ENCODE measurements at regions not wholly inside any gene's neighbourhood (a gene's known extent, or its start where the extent isn't known, plus 50 kb on each side); places are given as distances from the start of the nearest gene placed in this dataset.
A peak's percentile ranks its signal among the peaks of the same experiment; 100 is the strongest.

DNA sequence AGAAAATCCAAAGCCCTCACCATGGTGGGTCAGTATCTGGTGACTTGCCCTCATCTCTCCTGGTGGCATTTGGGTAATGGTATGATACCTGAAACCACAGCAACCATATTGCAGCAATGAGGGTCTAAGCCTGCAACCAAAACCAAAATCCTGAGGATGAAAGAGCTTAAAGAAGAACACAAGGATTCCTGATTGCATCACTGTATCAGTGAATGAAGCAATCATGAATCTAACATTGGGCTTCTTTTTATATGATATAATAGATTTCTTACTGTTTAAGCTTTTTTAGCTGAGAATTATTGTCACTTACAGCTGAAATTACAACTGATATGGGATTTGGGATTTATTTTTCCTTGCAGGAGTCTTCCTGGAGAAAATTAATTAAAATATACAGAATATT, 269.9 kb downstream of the MEF2C start:
- no peak for DNase-seq

DNA sequence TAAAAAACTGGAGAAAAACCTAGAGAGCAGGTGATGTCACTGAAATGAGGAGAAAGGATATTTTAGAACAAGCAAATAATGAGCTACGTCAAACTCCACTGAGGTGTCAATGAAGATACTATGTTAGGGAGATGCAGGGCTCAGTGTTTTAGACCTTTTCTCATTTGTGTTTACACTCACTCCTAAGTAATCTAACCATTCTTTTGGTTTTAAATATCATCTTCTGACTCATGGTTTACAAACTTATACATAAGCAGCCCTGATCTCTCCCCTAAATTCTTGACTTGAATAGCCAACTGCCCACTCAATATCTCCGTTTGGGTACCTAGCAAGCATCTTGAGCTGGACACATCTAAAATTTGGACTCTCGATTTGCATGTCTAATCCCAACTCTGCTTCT, 272.4 kb downstream of the MEF2C start:
- DNase-seq: no peak

DNA sequence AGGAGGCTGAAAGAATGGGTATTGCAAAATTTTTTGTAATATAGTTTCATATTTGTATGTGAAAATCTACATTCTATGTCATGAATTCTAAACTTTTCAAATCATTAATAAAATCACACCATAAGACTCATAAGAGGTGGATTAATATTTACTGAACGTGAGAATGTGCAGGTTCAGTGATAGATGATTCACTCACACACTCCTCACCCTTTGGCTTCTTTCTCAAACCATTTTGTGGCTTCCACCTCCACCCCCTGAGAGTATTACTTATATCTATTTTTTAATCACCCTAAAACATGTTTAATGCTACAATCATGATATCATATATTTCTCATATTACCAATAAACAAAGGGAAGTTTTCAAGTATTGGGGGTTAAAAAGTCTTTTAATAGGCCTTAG, 275.5 kb downstream of the MEF2C start:
- DNase-seq: no peak

DNA sequence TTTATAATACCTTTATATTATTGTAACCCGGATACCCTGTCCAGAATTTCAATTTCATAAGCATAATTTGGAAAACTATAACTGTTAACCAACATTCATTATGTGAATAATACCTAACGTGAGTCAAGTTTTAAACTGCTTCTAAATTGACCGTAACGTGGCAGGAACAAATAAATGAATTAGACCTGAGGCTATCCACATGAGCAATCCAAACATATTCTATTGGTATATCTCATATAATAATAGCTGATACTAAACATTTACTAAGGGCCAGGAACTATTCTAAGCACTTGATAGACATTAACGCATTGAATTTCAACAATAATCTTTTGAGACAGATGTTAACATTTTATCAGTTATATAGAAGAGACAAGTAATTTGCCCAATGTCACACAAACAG, 276.4 kb downstream of the MEF2C start:
- no peak for DNase-seq

DNA sequence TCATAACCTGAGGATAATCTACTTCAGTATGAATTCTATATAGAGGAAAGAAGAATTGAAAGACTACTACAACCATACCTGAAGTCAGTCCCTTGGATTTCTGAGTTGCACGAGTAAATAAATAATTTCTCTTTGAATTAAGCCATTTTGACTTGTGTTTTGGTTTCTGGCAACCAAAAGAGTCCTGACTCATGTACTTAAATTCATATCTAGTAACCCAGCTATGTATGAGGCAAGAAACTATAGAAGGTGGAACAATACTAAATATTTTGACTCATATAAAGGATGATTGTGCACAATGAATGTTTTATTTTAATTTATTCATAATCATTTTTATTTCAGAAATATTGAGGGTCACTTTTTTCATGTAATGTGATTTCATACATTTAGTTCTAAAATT, 276.8 kb downstream of the MEF2C start:
- DNase-seq: no peak

DNA sequence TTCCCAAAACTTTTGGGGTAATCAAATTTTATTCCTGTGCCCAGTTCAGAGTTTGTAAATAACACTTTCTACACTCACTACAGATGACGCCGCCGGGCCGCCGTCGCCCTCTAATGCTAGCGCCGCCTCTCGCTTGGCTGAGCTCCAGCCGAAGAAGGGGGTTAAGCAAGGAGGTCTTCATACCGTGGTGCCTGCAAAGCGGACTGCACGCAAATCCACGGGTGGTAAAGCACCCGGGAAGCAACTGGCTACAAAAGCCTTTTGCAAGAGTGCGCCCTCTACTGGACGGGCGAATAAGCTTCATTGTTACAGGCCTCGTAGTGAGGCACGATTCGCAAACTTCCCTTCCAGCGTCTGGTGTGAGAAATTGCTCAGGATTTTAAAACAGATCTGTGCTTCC, 280.4 kb downstream of the MEF2C start:
- peak; percentile 30 for DNase-seq

DNA sequence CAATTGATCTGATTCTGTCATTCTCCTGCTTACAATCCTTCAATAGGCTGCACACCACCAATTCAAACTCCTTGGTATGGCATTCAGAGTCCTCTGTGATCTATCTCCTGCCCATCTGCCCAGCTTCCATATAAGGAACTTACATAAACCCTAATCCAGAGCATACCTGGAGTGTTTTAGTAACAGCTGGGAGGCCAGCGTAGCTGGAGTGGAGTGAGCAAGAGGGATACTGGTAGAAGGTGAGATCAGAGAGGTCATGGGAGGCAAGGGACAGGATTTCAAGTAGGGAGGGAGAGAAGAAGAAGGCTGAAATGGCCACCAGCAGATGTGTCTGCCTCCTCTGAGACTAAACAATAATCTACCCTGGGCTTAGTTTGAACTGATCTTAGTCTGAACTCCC, 288.5 kb downstream of the MEF2C start:
- no peak for DNase-seq

DNA sequence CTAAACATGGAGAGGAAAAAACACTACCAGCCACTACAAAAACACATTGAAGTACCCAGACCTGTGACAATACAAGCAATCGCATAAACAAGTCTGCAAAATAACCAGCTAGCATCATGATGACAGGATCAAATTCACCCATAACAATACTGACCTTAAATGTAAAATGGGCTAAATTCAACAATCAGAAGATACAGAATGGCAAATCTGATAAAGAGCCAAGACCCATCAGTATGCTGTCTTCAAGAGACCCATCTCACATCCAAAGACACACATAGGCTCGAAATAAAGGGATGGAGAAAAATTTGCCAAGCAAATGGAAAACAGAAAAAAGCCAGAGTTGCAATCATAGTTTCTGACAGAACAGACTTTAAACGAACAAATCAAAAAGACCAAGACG, 294.4 kb downstream of the MEF2C start:
- DNase-seq: no peak

DNA sequence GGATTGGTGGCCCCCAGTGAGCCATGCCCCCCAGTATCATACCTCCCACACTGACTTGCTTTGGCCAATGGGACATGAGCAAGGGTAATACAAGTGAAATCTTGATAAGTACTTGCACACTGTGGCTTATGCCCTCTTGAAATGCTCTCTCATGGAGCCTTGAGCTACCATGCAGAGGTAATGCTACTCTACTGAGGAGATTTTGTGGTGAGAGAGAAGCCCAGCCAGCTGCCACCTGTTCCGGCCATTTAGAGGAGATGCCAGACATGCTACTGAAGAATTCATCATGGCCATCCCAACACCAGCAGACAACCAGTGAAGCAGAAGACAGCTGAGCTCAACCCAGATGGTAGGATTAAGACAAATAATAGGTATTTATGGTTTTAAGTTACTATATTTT, 299.5 kb downstream of the MEF2C start:
- DNase-seq: no peak

DNA sequence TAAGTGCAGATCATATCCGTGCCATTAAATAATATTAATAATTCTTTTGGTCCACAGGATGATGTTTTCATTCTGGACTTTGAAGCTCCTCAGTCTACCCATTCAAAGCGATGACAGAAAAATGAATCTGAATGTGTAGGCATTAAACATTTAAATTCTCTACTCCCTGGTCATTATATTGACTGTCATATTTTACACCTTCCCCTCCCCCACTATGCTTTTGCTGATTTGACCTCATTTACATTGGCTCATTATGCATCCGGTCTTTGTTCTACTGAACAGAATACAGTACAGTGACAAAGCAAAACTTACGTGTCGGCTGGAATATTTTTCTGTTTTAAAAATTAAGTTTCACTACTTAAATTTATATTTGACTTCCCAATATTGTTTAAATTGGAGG, 289.7 kb upstream of the TMEM161B start:
- no peak for DNase-seq

DNA sequence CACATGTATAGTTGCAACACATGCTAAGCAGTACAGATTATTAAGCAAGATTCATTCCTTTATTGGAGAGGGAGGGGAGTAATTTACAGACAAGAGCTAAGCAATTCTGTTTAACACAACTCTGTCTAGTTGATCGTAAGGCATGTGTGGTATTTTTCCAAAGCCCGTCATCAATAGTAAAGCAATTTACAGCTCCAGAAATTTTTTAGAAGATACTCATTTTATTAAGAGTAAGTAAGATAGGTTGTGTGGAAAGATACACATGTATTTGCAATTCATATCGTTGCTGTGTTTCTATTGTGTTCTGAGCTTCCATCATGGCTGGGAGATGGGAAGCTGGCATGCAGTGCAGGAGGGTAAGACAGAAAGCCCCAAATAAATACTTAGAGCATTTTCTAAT, 289.2 kb upstream of the TMEM161B start:
- DNase-seq: no peak

DNA sequence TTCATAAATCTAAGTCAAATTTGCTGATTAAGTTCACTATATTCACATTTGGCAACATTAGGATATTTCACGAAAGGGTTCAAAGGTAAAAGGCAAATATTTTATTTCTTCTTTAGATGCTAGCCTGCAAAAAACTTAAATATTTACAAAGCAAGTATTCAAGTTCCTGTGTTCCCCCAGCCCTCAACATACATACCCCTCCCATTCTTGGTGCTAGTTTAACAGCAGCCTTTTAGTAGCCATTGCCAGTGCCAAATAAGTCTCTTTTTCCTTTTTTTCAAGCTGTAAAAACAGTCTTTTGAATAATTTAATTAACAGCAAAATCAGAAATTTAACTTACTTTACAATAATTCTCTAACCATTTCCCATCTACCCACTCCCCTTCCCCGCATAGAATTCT, 288.5 kb upstream of the TMEM161B start:
- DNase-seq: no peak

DNA sequence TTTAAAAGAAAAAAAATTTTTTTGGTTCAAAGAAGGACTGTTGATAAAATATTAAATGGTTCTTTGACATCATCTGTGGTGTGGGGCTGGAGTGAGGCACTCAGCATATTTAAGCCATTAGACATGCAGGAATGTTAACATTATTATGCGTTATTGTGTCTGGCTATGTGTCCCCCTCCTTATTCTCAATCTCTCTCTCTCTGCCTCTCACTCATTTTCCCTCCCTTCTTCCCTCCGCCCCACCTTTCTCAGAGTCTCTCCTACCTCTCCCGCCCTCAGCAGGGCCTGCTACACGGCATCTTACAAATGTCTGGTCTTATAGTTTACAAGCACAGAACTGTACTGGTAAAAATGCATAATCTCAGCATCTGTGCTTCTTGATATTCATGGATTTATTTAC, 287.8 kb upstream of the TMEM161B start:
- DNase-seq: no peak

DNA sequence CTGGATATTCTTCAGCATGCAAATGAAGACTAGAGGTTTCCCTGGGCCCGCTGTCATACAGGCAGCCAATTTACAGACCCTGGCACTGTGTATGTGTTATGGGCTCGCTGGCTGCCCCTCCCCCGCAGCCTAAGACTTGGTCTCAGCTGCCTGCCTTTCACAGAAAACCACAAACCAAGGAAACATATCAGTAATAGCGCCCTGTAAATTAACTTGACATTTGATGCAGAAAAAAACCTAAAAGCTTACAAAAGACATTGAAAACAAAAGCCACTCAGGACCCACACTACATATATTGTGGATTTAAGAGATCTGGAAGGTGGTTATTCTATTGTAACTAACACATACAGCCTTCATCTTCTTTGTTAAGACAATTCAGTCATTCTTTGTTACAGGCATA, 287.0 kb upstream of the TMEM161B start:
- no peak for DNase-seq

DNA sequence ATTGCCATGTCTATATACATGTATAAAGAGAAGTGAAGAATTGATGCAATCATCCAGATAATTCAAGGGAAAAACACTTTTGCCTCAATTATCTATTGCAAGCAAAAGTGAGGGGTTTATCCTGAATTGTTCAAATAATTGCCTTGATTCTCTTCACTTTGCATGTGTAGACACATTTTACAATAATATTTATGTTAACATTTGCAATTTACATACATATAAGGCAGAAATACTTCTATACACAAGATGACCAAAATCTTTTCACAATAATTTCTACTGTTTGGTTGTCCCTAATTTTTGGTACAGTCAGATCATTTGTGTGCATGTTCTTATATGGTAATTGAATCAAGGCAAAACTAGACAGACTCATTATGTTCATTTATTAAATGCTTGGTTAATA, 285.3 kb upstream of the TMEM161B start:
- DNase-seq: no peak

DNA sequence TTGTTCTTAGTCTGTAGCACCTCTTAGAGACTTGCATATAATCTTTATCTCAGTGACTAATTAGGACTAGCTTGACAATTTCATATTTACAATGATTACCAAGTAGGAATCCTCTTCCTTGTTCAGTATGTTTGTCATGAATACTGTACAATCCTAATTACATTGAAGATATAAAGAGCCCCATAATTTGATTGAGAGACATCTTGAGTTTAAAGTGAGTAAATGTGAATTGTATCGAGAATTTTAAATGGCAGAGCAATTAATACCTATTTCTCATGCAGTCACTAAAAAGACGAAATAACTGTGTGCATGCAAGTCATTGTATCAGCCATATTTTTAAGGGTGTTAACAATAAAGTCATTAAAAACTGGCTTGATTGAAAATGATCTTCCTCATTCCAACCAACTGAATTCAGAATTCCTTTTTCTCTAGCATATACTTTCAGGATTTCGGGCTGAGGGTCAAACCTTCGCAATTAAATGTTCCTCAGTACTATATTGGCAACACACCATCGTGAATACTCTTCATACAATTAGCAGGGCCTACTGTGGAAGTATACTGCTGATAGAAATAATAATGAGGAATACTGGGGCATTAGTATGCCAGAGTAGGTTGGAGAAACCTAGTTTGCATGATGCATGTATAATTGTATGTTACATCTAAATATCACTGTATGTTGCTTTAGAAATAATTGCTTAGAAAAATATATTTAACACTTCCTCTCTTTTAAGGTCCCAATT, 284.7 kb upstream of the TMEM161B start:
- DNase-seq: no peak

DNA sequence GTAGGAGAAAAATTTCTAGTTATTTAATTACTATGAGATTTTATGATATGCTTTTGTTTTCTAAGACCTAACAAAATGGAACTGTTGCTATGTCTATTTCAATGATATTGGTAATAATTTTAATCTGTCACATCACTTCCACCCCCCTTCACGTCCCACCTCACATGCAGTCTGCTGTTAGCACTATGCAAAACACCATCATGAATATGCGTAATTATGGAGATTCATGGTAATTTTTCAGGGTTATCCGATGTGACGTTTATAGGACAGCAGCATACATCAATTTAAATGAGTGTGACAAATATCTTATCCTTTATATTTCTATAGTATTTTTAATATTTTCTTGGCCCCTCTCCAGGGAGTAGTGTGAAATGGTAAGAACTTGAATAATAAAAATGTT, 283.8 kb upstream of the TMEM161B start:
- no peak for DNase-seq

DNA sequence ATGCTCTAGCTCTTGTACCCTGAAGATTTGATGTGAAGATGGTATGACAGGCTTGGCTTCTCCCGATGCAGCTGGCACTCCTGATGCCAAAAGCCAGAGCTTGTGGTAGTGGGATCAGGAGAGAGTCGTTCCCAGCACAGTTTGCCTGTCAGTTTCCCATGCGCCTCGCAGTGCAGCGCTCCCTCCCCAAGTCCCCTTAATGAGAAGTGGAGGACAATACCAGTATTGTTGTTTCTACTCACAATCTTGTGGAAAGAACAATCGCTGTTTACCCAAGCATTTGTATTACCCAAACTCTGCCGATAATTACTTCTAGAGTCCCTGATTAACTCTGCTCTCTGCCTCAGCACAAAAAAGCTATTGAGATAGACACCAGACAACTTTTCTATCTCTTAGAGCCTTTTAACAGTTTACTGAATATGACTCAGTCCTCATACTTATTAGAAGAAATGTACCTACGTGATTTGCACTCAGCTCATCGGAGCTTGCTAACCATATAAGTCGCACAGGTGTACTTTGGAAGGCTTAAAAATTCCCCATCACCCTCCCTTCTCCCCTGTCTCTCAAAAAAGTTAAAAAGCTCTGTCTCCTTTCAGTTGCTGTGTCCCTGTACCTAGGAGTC, 283.2 kb upstream of the TMEM161B start:
- DNase-seq: no peak

DNA sequence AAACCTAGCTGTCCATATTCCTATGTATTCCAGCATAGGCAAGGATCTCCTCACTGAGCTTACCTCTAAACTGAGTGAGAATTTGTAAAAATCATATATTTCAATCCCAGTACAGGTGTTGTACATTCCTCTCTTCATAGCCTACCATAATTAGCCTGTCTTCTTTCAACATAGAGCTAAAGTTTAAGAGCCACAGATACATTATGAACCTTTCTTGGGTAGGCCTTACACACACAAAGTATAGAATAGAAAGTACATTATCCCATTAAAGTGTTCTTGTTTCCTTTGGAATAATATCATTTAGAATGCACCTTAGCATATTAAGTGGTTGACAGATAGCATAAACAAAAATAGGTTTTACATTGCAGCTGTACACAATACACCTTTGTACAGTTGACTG, 282.1 kb upstream of the TMEM161B start:
- DNase-seq: no peak

DNA sequence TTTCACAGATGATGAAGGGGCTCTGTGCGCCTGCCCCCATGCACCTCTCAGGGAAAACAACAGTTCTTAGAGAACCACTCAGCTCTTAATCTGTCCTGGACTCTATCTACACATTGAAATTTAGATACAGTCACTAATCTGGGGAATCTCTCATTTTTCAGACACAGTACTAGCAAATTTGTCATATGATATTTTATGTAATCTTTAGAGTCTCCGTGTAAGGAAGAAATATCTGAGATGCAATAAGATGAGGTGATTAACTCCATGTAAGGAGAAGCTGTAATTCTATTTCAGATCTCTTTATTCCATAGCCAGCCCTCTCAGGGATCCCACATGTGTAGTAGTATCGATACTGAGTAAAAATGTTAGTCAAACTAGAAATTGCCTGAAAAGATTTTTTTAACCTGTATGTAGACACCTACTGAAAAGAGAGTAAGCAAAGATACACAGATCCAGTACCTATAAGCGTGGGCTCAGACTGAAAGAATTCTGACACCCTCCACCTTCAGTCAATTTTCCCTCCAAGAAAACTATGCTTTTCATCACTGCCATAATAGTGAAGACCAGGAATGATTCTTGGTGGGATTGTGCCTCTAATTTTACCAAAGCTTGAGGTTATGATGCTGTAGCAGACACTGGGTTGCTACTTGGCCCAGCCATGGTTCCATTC, 279.6 kb upstream of the TMEM161B start:
- no peak for DNase-seq

DNA sequence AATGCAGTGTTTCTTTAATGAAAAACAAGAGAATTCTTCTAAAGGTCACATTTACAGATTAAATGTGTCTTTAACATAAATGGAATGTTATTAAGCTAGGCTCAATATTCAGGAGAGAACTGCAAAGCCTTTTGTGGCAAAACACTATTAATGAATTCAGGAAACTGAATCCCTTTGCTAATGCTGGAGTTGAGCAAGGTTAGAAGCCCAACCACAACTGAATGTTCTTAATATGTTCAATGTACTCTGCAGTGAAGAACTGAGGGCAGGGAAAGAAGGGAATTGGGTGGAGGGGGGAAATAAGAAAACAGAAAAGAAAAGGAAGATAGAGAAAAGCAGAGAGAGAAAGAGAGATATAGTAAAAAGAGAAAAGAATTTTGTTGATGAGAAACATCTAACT, 276.7 kb upstream of the TMEM161B start:
- DNase-seq: no peak

DNA sequence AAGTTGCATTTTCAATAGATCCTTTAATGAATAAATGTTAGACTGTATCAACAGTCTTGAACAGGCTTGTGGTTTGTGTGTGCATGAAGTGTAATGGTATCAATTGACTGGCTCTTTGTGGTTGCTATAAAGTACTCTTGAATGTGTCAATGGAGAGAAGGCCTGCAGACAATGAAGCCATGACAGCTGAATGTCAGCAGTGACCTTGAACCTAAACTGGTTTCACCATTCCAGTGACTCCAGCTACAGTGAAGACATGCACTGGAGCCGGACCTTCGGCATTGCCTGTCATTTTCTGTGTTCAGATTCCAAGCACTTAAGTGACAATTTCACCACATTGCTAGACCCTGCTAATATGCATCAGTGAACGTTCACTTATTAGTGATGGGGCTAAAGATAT, 276.0 kb upstream of the TMEM161B start:
- DNase-seq: no peak

DNA sequence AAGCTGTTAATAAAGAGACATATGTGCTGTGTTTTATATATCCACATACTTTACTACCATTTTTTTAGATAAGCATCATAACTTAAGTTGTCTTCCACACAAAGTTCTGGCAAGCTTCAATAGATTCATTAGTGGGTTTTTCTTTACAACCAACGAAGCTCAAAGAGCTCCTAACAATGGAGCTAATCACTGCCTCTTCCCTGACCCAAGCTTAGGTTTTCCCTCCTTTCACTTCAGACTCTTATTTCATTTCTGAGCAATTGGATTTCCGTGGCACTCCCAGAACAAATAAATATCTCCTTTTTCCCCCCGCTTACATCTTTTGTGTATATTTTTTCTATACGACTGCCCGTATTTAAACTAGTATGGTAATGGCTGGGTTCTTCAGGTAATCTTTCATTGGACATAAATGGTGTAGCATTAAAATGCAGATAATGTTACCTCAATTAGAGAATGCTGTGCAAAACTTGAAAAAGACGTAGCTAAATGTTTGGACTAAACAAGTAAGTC, 275.5 kb upstream of the TMEM161B start:
- DNase-seq: no peak

DNA sequence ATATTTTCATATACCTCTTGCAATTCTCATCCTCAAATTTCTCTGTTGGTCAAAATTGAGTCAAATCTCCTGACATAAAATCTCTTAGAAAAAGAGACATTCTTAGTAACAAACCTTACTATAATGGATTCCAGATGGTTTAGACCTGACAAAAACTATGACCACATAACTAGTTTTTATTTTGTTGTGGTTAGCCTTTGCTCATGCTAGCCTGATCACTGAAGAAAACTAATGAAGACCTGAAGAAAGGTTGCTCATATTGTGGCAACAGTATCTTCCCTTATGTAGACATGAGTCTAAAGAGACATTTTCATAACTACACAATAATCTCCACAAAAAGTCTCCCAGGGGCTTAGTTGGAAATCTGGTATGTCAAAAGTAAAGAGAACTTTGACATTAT, 274.1 kb upstream of the TMEM161B start:
- DNase-seq: no peak

Measured in suppressor macrophage treated with lipopolysaccharide for 4 hours (primary cell).